GM23338 (cell line): ENCODE measurements at regions not wholly inside any gene's neighbourhood (a gene's known extent, or its start where the extent isn't known, plus 50 kb on each side); places are given as distances from the start of the nearest gene placed in this dataset.

Source experiments
- ATAC-seq: fragments of 200-7000 bp; cut with Tn5 transposase; 3 replicates; pipeline ENCODE4 v1.9.1; 2020
- DNase-seq: peaks from one replicate; pipeline ENCODE4 v3.0.0-alpha.2; 2015; ENCODE audit warnings: low spot score
- H2AFZ ChIP-seq: fragments of 200-600 bp; sonication (generic); 2 replicates; pipeline ENCODE4 v1.8.0; 2016; ENCODE audit warnings: antibody characterized with exemption, mild to moderate bottlenecking, moderate library complexity
- H3F3A ChIP-seq: fragments of 200-600 bp; sonication (generic); replicated peaks from 2 replicates; pipeline ENCODE4 v1.8.0; 2017; ENCODE audit warnings: antibody characterized with exemption, mixed run types, low read depth
- H3K27ac ChIP-seq: fragments of 200-600 bp; sonication (generic); 2 replicates; pipeline ENCODE4 v1.6.1; 2016; ENCODE audit warnings: low read depth
- H3K27me3 ChIP-seq: fragments of 200-600 bp; sonication (generic); 2 replicates; pipeline ENCODE4 v1.8.0; 2016; ENCODE audit warnings: mild to moderate bottlenecking, mixed run types, moderate library complexity; ENCODE audit not compliant: insufficient read depth
- H3K36me3 ChIP-seq: fragments of 200-600 bp; sonication (generic); 2 replicates; pipeline ENCODE4 v1.8.0; 2016; ENCODE audit warnings: mild to moderate bottlenecking; ENCODE audit not compliant: insufficient read depth
- H3K4me1 ChIP-seq: fragments of 200-600 bp; sonication (generic); 2 replicates; pipeline ENCODE4 v1.8.0; 2016; ENCODE audit warnings: mild to moderate bottlenecking, moderate library complexity; ENCODE audit not compliant: insufficient read depth
- H3K4me2 ChIP-seq: fragments of 200-600 bp; sonication (generic); 2 replicates; pipeline ENCODE4 v1.7.1; 2017; ENCODE audit warnings: mixed run types
- H3K4me3 ChIP-seq: fragments of 200-600 bp; sonication (generic); 2 replicates; pipeline ENCODE4 v1.6.1; 2016; ENCODE audit warnings: mixed run types
- H3K79me2 ChIP-seq: fragments of 200-600 bp; sonication (generic); replicated peaks from 2 replicates; pipeline ENCODE4 v1.8.0; 2017; ENCODE audit warnings: mild to moderate bottlenecking; ENCODE audit not compliant: insufficient read depth
- H3K9me2 ChIP-seq: fragments of 200-600 bp; sonication (generic); 2 replicates; pipeline ENCODE4 v1.8.0; 2017; ENCODE audit not compliant: insufficient read depth
- H4K20me1 ChIP-seq: fragments of 200-600 bp; sonication (generic); replicated peaks from 2 replicates; pipeline ENCODE4 v1.8.0; 2017; ENCODE audit warnings: mild to moderate bottlenecking; ENCODE audit not compliant: insufficient read depth
- H3K27ac Mint-ChIP-seq: 2 replicates; pipeline ENCODE4 v1.8.0; 2020; ENCODE audit warnings: inconsistent platforms, mild to moderate bottlenecking, moderate library complexity, mixed read lengths
- H3K27me3 Mint-ChIP-seq: 3 replicates; pipeline ENCODE4 v1.8.0; 2022; ENCODE audit warnings: low read depth, mild to moderate bottlenecking, moderate library complexity, mixed read lengths, inconsistent platforms; ENCODE audit not compliant: insufficient read depth, poor library complexity
- H3K36me3 Mint-ChIP-seq: 3 replicates; pipeline ENCODE4 v1.8.0; 2021; ENCODE audit warnings: low read depth, mild to moderate bottlenecking, inconsistent platforms, moderate library complexity, mixed read lengths
- H3K4me1 Mint-ChIP-seq: 3 replicates; pipeline ENCODE4 v1.8.0; 2020; ENCODE audit warnings: mild to moderate bottlenecking, inconsistent platforms, mixed read lengths
- H3K4me3 Mint-ChIP-seq: 3 replicates; pipeline ENCODE4 v1.8.0; 2021; ENCODE audit warnings: moderate library complexity, mild to moderate bottlenecking, inconsistent platforms, mixed read lengths
- H3K9me3 Mint-ChIP-seq: 3 replicates; pipeline ENCODE4 v1.8.0; 2020; ENCODE audit warnings: moderate library complexity, mild to moderate bottlenecking, inconsistent platforms, mixed read lengths
- EZH2 ChIP-seq: fragments of 200-600 bp; sonication (generic); IDR thresholded peaks from one replicate; pipeline ENCODE4 v1.8.0; 2017; ENCODE audit warnings: antibody characterized with exemption, mild to moderate bottlenecking, low read depth; ENCODE audit not compliant: unreplicated experiment
- EZH2phosphoT487 ChIP-seq: fragments of 200-600 bp; sonication (generic); IDR thresholded peaks from one replicate; pipeline ENCODE4 v1.8.1; 2018; ENCODE audit warnings: antibody characterized with exemption; ENCODE audit not compliant: unreplicated experiment
- JUNB ChIP-seq: IDR thresholded peaks from one replicate; pipeline ENCODE4 v1.6.1; 2016; ENCODE audit warnings: antibody characterized with exemption; ENCODE audit not compliant: unreplicated experiment
- POLR2AphosphoS5 ChIP-seq: IDR thresholded peaks from 2 replicates; pipeline ENCODE4 v1.6.1; 2016; ENCODE audit warnings: antibody characterized with exemption, low read depth
- ZNF114 ChIP-seq: fragments of 250-450 bp; sonication (Bioruptor Pico); IDR thresholded peaks from 2 replicates; pipeline ENCODE4 v1.5.0; 2020; ENCODE audit warnings: mild to moderate bottlenecking, moderate library complexity
- ZNF331 ChIP-seq: fragments of 250-450 bp; sonication (Bioruptor Pico); IDR thresholded peaks from 2 replicates; pipeline ENCODE4 v1.5.0; 2020; ENCODE audit warnings: low read depth, mild to moderate bottlenecking, moderate library complexity
- TF ChIP-seq, protein P1 (sequence below): fragments of 250-450 bp; sonication (Bioruptor Pico); IDR thresholded peaks from 2 replicates; pipeline ENCODE4 v1.5.0; 2020; ENCODE audit warnings: mild to moderate bottlenecking, moderate library complexity
- TF ChIP-seq, protein P2 (sequence below), 2 experiments: fragments of 200-600 bp in 1 of 2; sonication (generic) in 1 of 2; conservative IDR thresholded peaks; 2 replicates each; pipeline versions ENCODE4 v1.5.1 to v1.6.1; 2016 to 2017; ENCODE audit warnings: antibody characterized with exemption in 2 of 2, low read depth in 2 of 2, mild to moderate bottlenecking in 2 of 2, moderate library complexity in 1 of 2
- TF ChIP-seq, protein P3 (sequence below): IDR thresholded peaks from 2 replicates; pipeline ENCODE4 v1.6.1; 2016; ENCODE audit warnings: antibody characterized with exemption

DNA sequence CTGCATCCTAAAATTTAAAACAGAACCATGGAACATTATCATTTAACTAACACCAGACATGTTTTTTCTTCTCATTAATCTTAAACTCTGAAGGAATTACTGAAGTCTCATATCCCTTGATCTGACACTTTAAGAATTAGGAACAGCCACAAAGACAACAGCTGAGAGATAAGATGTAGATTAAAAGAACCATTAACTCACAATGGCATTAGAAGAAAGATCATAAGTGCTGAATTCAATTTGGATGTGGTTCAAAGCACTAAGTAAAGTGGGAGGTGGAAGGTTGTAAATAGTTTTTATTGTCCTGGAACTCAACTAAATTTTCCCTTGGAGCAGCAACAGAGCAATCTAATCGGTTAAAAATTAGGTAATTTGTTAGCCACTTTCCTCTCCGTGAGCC lies 199.0 kb upstream of the ATP2B1 start:
- Mint-ChIP-seq H3K4me1 (no peaks in the 10 kb centered on the region), H3K36me3 (0 out of 3 replicates have a peak, but pooled peaks cover under 1% of the 10 kb centered on the region), H3K27me3 (peaks cover 2% of the 10 kb centered on the region), H3K4me3 (no peak overlapping the region), H3K9me3 (peaks cover 7% of the 10 kb centered on the region; the same call in 2 of the 3 replicates), H3K27ac (no peak overlapping the region)
- Histone ChIP-seq H3K4me2 (no peak overlapping the region), H2AFZ (no peak overlapping the region), H3K4me1 (peaks cover 5% of the 10 kb centered on the region; the same call in 1 of the 2 replicates), H3F3A (no peaks in the 10 kb centered on the region), H3K4me3 (no peak overlapping the region), H3K27me3 (no peaks in the 10 kb centered on the region), H4K20me1 (no peaks in the 10 kb centered on the region), H3K9me2 (peaks cover 4% of the 10 kb centered on the region; the same call in 1 of the 2 replicates), H3K27ac (no peak overlapping the region), H3K79me2 (no peaks in the 10 kb centered on the region), H3K36me3 (no peaks in the 10 kb centered on the region)
- DNase-seq, result no peak
- no peak for TF ChIP-seq ZNF114 (CRISPR knock-in tag)
- ATAC-seq, result no peak

DNA sequence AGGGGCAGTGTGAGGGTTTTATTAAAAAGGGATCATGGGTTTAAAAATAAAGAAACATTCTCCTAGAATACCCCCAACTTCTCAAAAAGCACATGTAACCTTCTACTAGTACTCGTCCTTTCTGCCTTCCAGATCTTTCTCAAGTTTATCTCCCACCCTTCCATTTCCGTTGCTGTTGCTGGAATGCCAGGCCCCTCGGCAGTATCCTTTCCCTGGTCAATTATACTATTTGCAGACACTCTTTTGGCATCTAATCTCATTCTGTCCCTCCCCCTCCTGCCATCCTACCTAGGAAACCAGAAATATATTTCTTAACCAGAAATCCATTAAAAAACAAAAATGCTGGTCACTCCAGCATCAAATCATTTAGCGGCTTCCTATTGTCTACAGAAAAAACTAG lies 198.2 kb upstream of the ATP2B1 start:
- Histone ChIP-seq H3K4me3 (no peak overlapping the region), H3K27ac (no peak overlapping the region), H3F3A (no peaks in the 10 kb centered on the region), H3K36me3 (no peaks in the 10 kb centered on the region), H3K4me2 (no peak overlapping the region), H3K27me3 (no peaks in the 10 kb centered on the region), H3K79me2 (no peaks in the 10 kb centered on the region), H2AFZ (peak overlapping the region; percentile 59; the same call in 1 of the 2 replicates), H3K9me2 (peaks cover 4% of the 10 kb centered on the region; the same call in 1 of the 2 replicates), H3K4me1 (peaks cover 5% of the 10 kb centered on the region; the same call in 1 of the 2 replicates), H4K20me1 (no peaks in the 10 kb centered on the region)
- Mint-ChIP-seq H3K27me3 (peaks cover 2% of the 10 kb centered on the region), H3K4me3 (no peak overlapping the region), H3K27ac (no peak overlapping the region), H3K36me3 (no peaks in the 10 kb centered on the region), H3K9me3 (0 out of 3 replicates have a peak, but pooled peaks cover 2% of the 10 kb centered on the region), H3K4me1 (no peaks in the 10 kb centered on the region)
- no peak for DNase-seq
- ATAC-seq, result no peak
- TF ChIP-seq POLR2AphosphoS5, result no peak
- no peak for TF ChIP-seq ZNF114 (CRISPR knock-in tag)
- TF ChIP-seq ZNF331 (CRISPR knock-in tag), result no peak
- TF ChIP-seq, protein P1, sequence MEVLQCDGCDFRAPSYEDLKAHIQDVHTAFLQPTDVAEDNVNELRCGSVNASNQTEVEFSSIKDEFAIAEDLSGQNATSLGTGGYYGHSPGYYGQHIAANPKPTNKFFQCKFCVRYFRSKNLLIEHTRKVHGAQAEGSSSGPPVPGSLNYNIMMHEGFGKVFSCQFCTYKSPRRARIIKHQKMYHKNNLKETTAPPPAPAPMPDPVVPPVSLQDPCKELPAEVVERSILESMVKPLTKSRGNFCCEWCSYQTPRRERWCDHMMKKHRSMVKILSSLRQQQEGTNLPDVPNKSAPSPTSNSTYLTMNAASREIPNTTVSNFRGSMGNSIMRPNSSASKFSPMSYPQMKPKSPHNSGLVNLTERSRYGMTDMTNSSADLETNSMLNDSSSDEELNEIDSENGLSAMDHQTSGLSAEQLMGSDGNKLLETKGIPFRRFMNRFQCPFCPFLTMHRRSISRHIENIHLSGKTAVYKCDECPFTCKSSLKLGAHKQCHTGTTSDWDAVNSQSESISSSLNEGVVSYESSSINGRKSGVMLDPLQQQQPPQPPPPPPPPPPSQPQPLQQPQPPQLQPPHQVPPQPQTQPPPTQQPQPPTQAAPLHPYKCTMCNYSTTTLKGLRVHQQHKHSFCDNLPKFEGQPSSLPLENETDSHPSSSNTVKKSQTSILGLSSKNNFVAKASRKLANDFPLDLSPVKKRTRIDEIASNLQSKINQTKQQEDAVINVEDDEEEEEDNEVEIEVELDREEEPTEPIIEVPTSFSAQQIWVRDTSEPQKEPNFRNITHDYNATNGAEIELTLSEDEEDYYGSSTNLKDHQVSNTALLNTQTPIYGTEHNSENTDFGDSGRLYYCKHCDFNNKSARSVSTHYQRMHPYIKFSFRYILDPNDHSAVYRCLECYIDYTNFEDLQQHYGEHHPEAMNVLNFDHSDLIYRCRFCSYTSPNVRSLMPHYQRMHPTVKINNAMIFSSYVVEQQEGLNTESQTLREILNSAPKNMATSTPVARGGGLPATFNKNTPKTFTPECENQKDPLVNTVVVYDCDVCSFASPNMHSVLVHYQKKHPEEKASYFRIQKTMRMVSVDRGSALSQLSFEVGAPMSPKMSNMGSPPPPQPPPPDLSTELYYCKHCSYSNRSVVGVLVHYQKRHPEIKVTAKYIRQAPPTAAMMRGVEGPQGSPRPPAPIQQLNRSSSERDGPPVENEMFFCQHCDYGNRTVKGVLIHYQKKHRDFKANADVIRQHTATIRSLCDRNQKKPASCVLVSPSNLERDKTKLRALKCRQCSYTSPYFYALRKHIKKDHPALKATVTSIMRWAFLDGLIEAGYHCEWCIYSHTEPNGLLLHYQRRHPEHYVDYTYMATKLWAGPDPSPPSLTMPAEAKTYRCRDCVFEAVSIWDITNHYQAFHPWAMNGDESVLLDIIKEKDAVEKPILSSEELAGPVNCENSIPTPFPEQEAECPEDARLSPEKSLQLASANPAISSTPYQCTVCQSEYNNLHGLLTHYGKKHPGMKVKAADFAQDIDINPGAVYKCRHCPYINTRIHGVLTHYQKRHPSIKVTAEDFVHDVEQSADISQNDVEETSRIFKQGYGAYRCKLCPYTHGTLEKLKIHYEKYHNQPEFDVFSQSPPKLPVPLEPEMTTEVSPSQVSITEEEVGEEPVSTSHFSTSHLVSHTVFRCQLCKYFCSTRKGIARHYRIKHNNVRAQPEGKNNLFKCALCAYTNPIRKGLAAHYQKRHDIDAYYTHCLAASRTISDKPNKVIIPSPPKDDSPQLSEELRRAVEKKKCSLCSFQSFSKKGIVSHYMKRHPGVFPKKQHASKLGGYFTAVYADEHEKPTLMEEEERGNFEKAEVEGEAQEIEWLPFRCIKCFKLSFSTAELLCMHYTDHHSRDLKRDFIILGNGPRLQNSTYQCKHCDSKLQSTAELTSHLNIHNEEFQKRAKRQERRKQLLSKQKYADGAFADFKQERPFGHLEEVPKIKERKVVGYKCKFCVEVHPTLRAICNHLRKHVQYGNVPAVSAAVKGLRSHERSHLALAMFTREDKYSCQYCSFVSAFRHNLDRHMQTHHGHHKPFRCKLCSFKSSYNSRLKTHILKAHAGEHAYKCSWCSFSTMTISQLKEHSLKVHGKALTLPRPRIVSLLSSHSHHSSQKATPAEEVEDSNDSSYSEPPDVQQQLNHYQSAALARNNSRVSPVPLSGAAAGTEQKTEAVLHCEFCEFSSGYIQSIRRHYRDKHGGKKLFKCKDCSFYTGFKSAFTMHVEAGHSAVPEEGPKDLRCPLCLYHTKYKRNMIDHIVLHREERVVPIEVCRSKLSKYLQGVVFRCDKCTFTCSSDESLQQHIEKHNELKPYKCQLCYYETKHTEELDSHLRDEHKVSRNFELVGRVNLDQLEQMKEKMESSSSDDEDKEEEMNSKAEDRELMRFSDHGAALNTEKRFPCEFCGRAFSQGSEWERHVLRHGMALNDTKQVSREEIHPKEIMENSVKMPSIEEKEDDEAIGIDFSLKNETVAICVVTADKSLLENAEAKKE (CRISPR knock-in tag), result no peak
- TF ChIP-seq, protein P2, sequence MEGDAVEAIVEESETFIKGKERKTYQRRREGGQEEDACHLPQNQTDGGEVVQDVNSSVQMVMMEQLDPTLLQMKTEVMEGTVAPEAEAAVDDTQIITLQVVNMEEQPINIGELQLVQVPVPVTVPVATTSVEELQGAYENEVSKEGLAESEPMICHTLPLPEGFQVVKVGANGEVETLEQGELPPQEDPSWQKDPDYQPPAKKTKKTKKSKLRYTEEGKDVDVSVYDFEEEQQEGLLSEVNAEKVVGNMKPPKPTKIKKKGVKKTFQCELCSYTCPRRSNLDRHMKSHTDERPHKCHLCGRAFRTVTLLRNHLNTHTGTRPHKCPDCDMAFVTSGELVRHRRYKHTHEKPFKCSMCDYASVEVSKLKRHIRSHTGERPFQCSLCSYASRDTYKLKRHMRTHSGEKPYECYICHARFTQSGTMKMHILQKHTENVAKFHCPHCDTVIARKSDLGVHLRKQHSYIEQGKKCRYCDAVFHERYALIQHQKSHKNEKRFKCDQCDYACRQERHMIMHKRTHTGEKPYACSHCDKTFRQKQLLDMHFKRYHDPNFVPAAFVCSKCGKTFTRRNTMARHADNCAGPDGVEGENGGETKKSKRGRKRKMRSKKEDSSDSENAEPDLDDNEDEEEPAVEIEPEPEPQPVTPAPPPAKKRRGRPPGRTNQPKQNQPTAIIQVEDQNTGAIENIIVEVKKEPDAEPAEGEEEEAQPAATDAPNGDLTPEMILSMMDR (conservative IDR thresholded peaks at IDR 0.05; ENCODE audit: low read depth in 2 of 2), result no peak
- TF ChIP-seq, protein P3, sequence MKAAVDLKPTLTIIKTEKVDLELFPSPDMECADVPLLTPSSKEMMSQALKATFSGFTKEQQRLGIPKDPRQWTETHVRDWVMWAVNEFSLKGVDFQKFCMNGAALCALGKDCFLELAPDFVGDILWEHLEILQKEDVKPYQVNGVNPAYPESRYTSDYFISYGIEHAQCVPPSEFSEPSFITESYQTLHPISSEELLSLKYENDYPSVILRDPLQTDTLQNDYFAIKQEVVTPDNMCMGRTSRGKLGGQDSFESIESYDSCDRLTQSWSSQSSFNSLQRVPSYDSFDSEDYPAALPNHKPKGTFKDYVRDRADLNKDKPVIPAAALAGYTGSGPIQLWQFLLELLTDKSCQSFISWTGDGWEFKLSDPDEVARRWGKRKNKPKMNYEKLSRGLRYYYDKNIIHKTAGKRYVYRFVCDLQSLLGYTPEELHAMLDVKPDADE, result no peak
- no peak for TF ChIP-seq EZH2
- no peak for TF ChIP-seq EZH2phosphoT487
- no peak for TF ChIP-seq JUNB
